Pons (tissue), 1 donor: ENCODE measurements at regions not wholly inside any gene's neighbourhood (a gene's known extent, or its start where the extent isn't known, plus 50 kb on each side); places are given as distances from the start of the nearest gene placed in this dataset.
"Not testable (repeated sequence)": the region's sequence is repeated elsewhere in the genome, so short reads cannot be mapped to it uniquely, and the experiment has no call there.

ENCODE experiments used
- DNase-seq: peaks from one replicate; pipeline ENCODE4 v3.0.0-alpha.2; 2016; ENCODE audit warnings: low spot score

- DNase-seq, result no peak
These were observed 397.4 kb upstream of the TPM1 start for GRCh38 chr15:62644889-62645742.

GRCh38 chr15:62647202-62647842 is 395.2 kb upstream of the TPM1 start:
- DNase-seq, result peak; percentile 46

GRCh38 chr15:62647843-62648505 is 394.6 kb upstream of the TPM1 start:
- DNase-seq, result no peak

GRCh38 chr15:62648954-62649353 is 393.6 kb upstream of the TPM1 start:
- DNase-seq, result no peak

GRCh38 chr15:62649793-62650420 is 392.6 kb upstream of the TPM1 start:
- peak; percentile 67 for DNase-seq

GRCh38 chr15:62653122-62653521 is 389.4 kb upstream of the TPM1 start:
- peak; percentile 67 for DNase-seq

GRCh38 chr15:62656071-62656470 is 386.5 kb upstream of the TPM1 start:
- no peak for DNase-seq

GRCh38 chr15:62657501-62657900 is 385.0 kb upstream of the TPM1 start:
- not testable (repeated sequence) for DNase-seq

- peak; percentile 52 for DNase-seq
These were observed 384.0 kb upstream of the TPM1 start for GRCh38 chr15:62658498-62658897.

- DNase-seq, result no peak
These were observed 379.0 kb upstream of the TPM1 start for GRCh38 chr15:62663547-62663946.

GRCh38 chr15:62665449-62665848 is 377.1 kb upstream of the TPM1 start:
- no peak for DNase-seq

GRCh38 chr15:62666046-62666445 is 376.5 kb upstream of the TPM1 start:
- DNase-seq, result no peak

GRCh38 chr15:62672268-62672667 is 370.3 kb upstream of the TPM1 start:
- no peak for DNase-seq

- peak; percentile 2 for DNase-seq
These were observed 365.7 kb upstream of the TPM1 start for GRCh38 chr15:62676891-62677290.

GRCh38 chr15:62681939-62682896 is 360.3 kb upstream of the TPM1 start:
- no peak for DNase-seq

GRCh38 chr15:62683192-62683591 is 359.4 kb upstream of the TPM1 start:
- DNase-seq, result not testable (repeated sequence)

- no peak for DNase-seq
These were observed 358.3 kb upstream of the TPM1 start for GRCh38 chr15:62684123-62684808.

GRCh38 chr15:62691008-62691407 is 351.5 kb upstream of the TPM1 start:
- DNase-seq, result peak; percentile 5

- no peak for DNase-seq
These were observed 344.9 kb upstream of the TPM1 start for GRCh38 chr15:62697636-62698035.

GRCh38 chr15:62698646-62699045 is 343.9 kb upstream of the TPM1 start:
- no peak for DNase-seq

- DNase-seq, result peak; percentile 9
These were observed 336.2 kb upstream of the TPM1 start for GRCh38 chr15:62706317-62706716.
